Colonic mucosa (tissue), 4 donors: ENCODE measurements at regions not wholly inside any gene's neighbourhood (a gene's known extent, or its start where the extent isn't known, plus 50 kb on each side); places are given as distances from the start of the nearest gene placed in this dataset.

Source experiments
- DNase-seq: peaks from one replicate; pipeline ENCODE4 v3.0.0-alpha.2; 2020
- H3K27ac ChIP-seq: fragments of 200-600 bp; one replicate; pipeline ENCODE4 v1.8.0; 2021
- H3K27me3 ChIP-seq: fragments of 200-600 bp; one replicate; pipeline ENCODE4 v1.8.0; 2021
- H3K36me3 ChIP-seq: fragments of 200-600 bp; one replicate; pipeline ENCODE4 v1.8.0; 2021
- H3K4me1 ChIP-seq: fragments of 200-600 bp; one replicate; pipeline ENCODE4 v1.8.0; 2021; ENCODE audit warnings: mild to moderate bottlenecking
- H3K4me3 ChIP-seq: fragments of 200-600 bp; one replicate; pipeline ENCODE4 v1.8.0; 2021
- H3K9ac ChIP-seq, 2 donors: one replicate each; pipeline ENCODE4 v1.7.0; 2013; ENCODE audit warnings: control low read depth in 2 of 2, low read depth in 2 of 2, low read length in 2 of 2
- H3K9me3 ChIP-seq: fragments of 200-600 bp; one replicate; pipeline ENCODE4 v1.8.0; 2021
- CTCF ChIP-seq: fragments of 200-600 bp; IDR thresholded peaks from one replicate; pipeline ENCODE4 v1.8.0; 2022; ENCODE audit warnings: antibody characterized with exemption, mild to moderate bottlenecking
- intact Hi-C: fragments of 100-400 bp; cut with DNase I; formaldehyde crosslinking; loops from one replicate; pipeline ENCODE4 v1.14.1; 2022
- donor health status: healthy.
- donor health status: DM: no; HTN: no; CAD: no.
- donor health status: DM: no; HTN: no; CAD: no.

- Histone ChIP-seq H3K27ac (no peak overlapping the region), H3K27me3 (no peaks in the 10 kb centered on the region), H3K9me3 (no peaks in the 10 kb centered on the region), H3K4me1 (no peaks in the 10 kb centered on the region), H3K4me3 (no peak overlapping the region), H3K36me3 (no peaks in the 10 kb centered on the region), H3K9ac (no peak overlapping the region)
- intact Hi-C loops, result no loop called here
- TF ChIP-seq CTCF, result no peak
- DNase-seq, result no peak
Observed at GRCh38 chr6:98352348-98352747, 482.0 kb upstream of the POU3F2 start.

- Histone ChIP-seq H3K4me1 (no peaks in the 10 kb centered on the region), H3K9me3 (no peaks in the 10 kb centered on the region), H3K4me3 (no peak overlapping the region), H3K9ac (no peak overlapping the region), H3K36me3 (no peaks in the 10 kb centered on the region), H3K27me3 (no peaks in the 10 kb centered on the region), H3K27ac (no peak overlapping the region)
- intact Hi-C loops, result no loop called here
- no peak for DNase-seq
- TF ChIP-seq CTCF, result no peak
Observed at GRCh38 chr6:98358173-98358572, 476.2 kb upstream of the POU3F2 start.

GRCh38 chr6:98366371-98366770, 468.0 kb upstream of the POU3F2 start:
- H3K9ac ChIP-seq, result no peak overlapping the region
- H3K36me3 ChIP-seq, result no peaks in the 10 kb centered on the region
- DNase-seq, result no peak
- intact Hi-C loops, result no loop called here
- no peaks in the 10 kb centered on the region for H3K9me3 ChIP-seq
- no peaks in the 10 kb centered on the region for H3K27me3 ChIP-seq
- H3K4me1 ChIP-seq, result no peaks in the 10 kb centered on the region
- no peak for TF ChIP-seq CTCF
- H3K4me3 ChIP-seq, result no peak overlapping the region
- H3K27ac ChIP-seq, result no peak overlapping the region

GRCh38 chr6:98380589-98380988, 453.8 kb upstream of the POU3F2 start:
- intact Hi-C loops, result no loop called here
- Histone ChIP-seq H3K27ac (no peak overlapping the region), H3K9me3 (no peaks in the 10 kb centered on the region), H3K27me3 (no peaks in the 10 kb centered on the region), H3K4me3 (no peak overlapping the region), H3K36me3 (no peaks in the 10 kb centered on the region), H3K9ac (no peak overlapping the region), H3K4me1 (no peaks in the 10 kb centered on the region)
- no peak for TF ChIP-seq CTCF
- DNase-seq, result no peak

- H3K27ac ChIP-seq, result no peak overlapping the region
- intact Hi-C loops, result no loop called here
- H3K36me3 ChIP-seq, result no peaks in the 10 kb centered on the region
- no peak overlapping the region for H3K4me3 ChIP-seq
- DNase-seq, result no peak
- H3K9ac ChIP-seq, result no peak overlapping the region
- H3K4me1 ChIP-seq, result no peaks in the 10 kb centered on the region
- no peaks in the 10 kb centered on the region for H3K9me3 ChIP-seq
- TF ChIP-seq CTCF, result no peak
- H3K27me3 ChIP-seq, result no peaks in the 10 kb centered on the region
Observed at GRCh38 chr6:98382246-98382645, 452.1 kb upstream of the POU3F2 start.

GRCh38 chr6:98384334-98384733, 450.0 kb upstream of the POU3F2 start:
- H3K9me3 ChIP-seq, result no peaks in the 10 kb centered on the region
- H3K4me1 ChIP-seq, result no peaks in the 10 kb centered on the region
- TF ChIP-seq CTCF, result no peak
- no peaks in the 10 kb centered on the region for H3K27me3 ChIP-seq
- DNase-seq, result no peak
- intact Hi-C loops, result no loop called here
- H3K9ac ChIP-seq, result no peak overlapping the region
- no peak overlapping the region for H3K4me3 ChIP-seq
- H3K36me3 ChIP-seq, result no peaks in the 10 kb centered on the region
- H3K27ac ChIP-seq, result no peak overlapping the region
